MM.1S (cell line): ENCODE measurements at regions not wholly inside any gene's neighbourhood (a gene's known extent, or its start where the extent isn't known, plus 50 kb on each side); places are given as distances from the start of the nearest gene placed in this dataset.

Experiments
- DNase-seq: peaks from one replicate; pipeline ENCODE4 v3.0.0-alpha.2; 2015
- H2AFZ ChIP-seq: fragments of 300-600 bp; sonication (generic); 2 replicates; pipeline ENCODE4 v1.6.0; 2016; ENCODE audit warnings: antibody characterized with exemption, low read length
- H3F3A ChIP-seq: fragments of 300-600 bp; sonication (generic); 2 replicates; pipeline ENCODE4 v1.6.1; 2016; ENCODE audit warnings: mild to moderate bottlenecking, antibody characterized with exemption, low read length, moderate library complexity, mixed read lengths; ENCODE audit not compliant: insufficient read depth
- H3K27ac ChIP-seq: fragments of 300-600 bp; sonication (generic); 2 replicates; pipeline ENCODE4 v1.5.1; 2016; ENCODE audit warnings: mild to moderate bottlenecking, low read length
- H3K27me3 ChIP-seq: fragments of 300-600 bp; sonication (generic); replicated peaks from 2 replicates; pipeline ENCODE4 v1.6.0; 2016; ENCODE audit warnings: low read length; ENCODE audit not compliant: insufficient read depth
- H3K36me3 ChIP-seq: fragments of 300-600 bp; sonication (generic); replicated peaks from 2 replicates; pipeline ENCODE4 v1.6.1; 2016; ENCODE audit warnings: mild to moderate bottlenecking, low read length, mixed read lengths; ENCODE audit not compliant: insufficient read depth
- H3K4me1 ChIP-seq: fragments of 300-600 bp; sonication (generic); 2 replicates; pipeline ENCODE4 v1.6.1; 2016; ENCODE audit warnings: low read length, mixed read lengths
- H3K4me2 ChIP-seq: fragments of 300-600 bp; sonication (generic); 2 replicates; pipeline ENCODE4 v1.6.0; 2016; ENCODE audit warnings: low read depth, low read length
- H3K4me3 ChIP-seq: fragments of 300-600 bp; sonication (generic); 2 replicates; pipeline ENCODE4 v1.5.1; 2016; ENCODE audit warnings: low read length, mixed read lengths
- H3K79me2 ChIP-seq: fragments of 300-600 bp; sonication (generic); 2 replicates; pipeline ENCODE4 v1.6.1; 2016; ENCODE audit warnings: mixed run types, low read length, mixed read lengths
- H3K9ac ChIP-seq: fragments of 300-600 bp; sonication (generic); 2 replicates; pipeline ENCODE4 v1.6.1; 2016; ENCODE audit warnings: low read length, mixed read lengths
- H3K9me2 ChIP-seq: fragments of 300-600 bp; sonication (generic); replicated peaks from 2 replicates; pipeline ENCODE4 v1.6.1; 2016; ENCODE audit warnings: mild to moderate bottlenecking, low read length, mixed read lengths; ENCODE audit not compliant: insufficient read depth
- H3K9me3 ChIP-seq: fragments of 300-600 bp; sonication (generic); replicated peaks from 2 replicates; pipeline ENCODE4 v1.6.1; 2016; ENCODE audit warnings: mild to moderate bottlenecking, low read length, mixed read lengths; ENCODE audit not compliant: insufficient read depth
- H4K20me1 ChIP-seq: fragments of 300-600 bp; sonication (generic); 2 replicates; pipeline ENCODE4 v1.6.1; 2016; ENCODE audit warnings: mild to moderate bottlenecking, low read length, moderate library complexity, mixed read lengths; ENCODE audit not compliant: insufficient read depth
- EZH2 ChIP-seq: fragments of 300-600 bp; sonication (generic); optimal IDR thresholded peaks from 2 replicates; pipeline ENCODE3; 2017; ENCODE audit warnings: low read depth, mild to moderate bottlenecking, antibody characterized with exemption, low read length, mixed read lengths
- EZH2phosphoT487 ChIP-seq: fragments of 300-600 bp; sonication (generic); IDR thresholded peaks from 2 replicates; pipeline ENCODE4 v1.6.1; 2018; ENCODE audit warnings: antibody characterized with exemption, low read length
- TF ChIP-seq, protein P1 (sequence below): fragments of 300-600 bp; sonication (generic); IDR thresholded peaks from 2 replicates; pipeline ENCODE4 v1.5.1; 2016; ENCODE audit warnings: antibody characterized with exemption, low read length, mixed read lengths

GRCh38 chr11:119486016-119486415 is 63.0 kb upstream of the THY1 start:
- Histone ChIP-seq H3K27ac (no peak overlapping the region), H4K20me1 (no peaks in the 10 kb centered on the region), H3K79me2 (no peaks in the 10 kb centered on the region), H3K4me2 (no peak overlapping the region), H3K36me3 (no peaks in the 10 kb centered on the region), H3F3A (no peaks in the 10 kb centered on the region), H2AFZ (no peak overlapping the region), H3K4me1 (no peaks in the 10 kb centered on the region), H3K27me3 (peaks cover 31% of the 10 kb centered on the region; the same call in 1 of the 2 replicates), H3K9ac (no peak overlapping the region), H3K9me3 (no peaks in the 10 kb centered on the region), H3K4me3 (no peak overlapping the region), H3K9me2 (no peaks in the 10 kb centered on the region)
- TF ChIP-seq, protein P1, sequence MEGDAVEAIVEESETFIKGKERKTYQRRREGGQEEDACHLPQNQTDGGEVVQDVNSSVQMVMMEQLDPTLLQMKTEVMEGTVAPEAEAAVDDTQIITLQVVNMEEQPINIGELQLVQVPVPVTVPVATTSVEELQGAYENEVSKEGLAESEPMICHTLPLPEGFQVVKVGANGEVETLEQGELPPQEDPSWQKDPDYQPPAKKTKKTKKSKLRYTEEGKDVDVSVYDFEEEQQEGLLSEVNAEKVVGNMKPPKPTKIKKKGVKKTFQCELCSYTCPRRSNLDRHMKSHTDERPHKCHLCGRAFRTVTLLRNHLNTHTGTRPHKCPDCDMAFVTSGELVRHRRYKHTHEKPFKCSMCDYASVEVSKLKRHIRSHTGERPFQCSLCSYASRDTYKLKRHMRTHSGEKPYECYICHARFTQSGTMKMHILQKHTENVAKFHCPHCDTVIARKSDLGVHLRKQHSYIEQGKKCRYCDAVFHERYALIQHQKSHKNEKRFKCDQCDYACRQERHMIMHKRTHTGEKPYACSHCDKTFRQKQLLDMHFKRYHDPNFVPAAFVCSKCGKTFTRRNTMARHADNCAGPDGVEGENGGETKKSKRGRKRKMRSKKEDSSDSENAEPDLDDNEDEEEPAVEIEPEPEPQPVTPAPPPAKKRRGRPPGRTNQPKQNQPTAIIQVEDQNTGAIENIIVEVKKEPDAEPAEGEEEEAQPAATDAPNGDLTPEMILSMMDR = no peak
- TF ChIP-seq EZH2phosphoT487 (no peak), EZH2 (no peak)
- no peak for DNase-seq

GRCh38 chr11:119484741-119485605 is 62.0 kb upstream of the THY1 start:
- DNase-seq = no peak
- no peaks in the 10 kb centered on the region for H3K79me2 ChIP-seq
- no peak overlapping the region for H3K4me3 ChIP-seq
- no peaks in the 10 kb centered on the region for H3F3A ChIP-seq
- no peaks in the 10 kb centered on the region for H3K9me2 ChIP-seq
- no peak overlapping the region for H3K9ac ChIP-seq
- H3K36me3 ChIP-seq = no peaks in the 10 kb centered on the region
- TF ChIP-seq, protein P1 = no peak
- TF ChIP-seq EZH2 (no peak), EZH2phosphoT487 (no peak)
- no peak overlapping the region for H3K4me2 ChIP-seq
- H4K20me1 ChIP-seq = no peaks in the 10 kb centered on the region
- no peak overlapping the region for H2AFZ ChIP-seq
- no peak overlapping the region for H3K27ac ChIP-seq
- H3K4me1 ChIP-seq = no peaks in the 10 kb centered on the region
- peaks cover 21% of the 10 kb centered on the region; the same call in 1 of the 2 replicates for H3K27me3 ChIP-seq
- H3K9me3 ChIP-seq = no peaks in the 10 kb centered on the region

- TF ChIP-seq EZH2 (no peak), EZH2phosphoT487 (no peak)
- TF ChIP-seq, protein P1 = no peak
- Histone ChIP-seq H2AFZ (no peak overlapping the region), H3K9me2 (no peaks in the 10 kb centered on the region), H3F3A (no peaks in the 10 kb centered on the region), H3K27me3 (peaks cover 14% of the 10 kb centered on the region; the same call in 1 of the 2 replicates), H4K20me1 (no peaks in the 10 kb centered on the region), H3K36me3 (no peaks in the 10 kb centered on the region), H3K4me2 (no peak overlapping the region), H3K9ac (no peak overlapping the region), H3K27ac (no peak overlapping the region), H3K9me3 (no peaks in the 10 kb centered on the region), H3K79me2 (no peaks in the 10 kb centered on the region), H3K4me1 (no peaks in the 10 kb centered on the region), H3K4me3 (no peak overlapping the region)
- no peak for DNase-seq
Measured at GRCh38 chr11:119483881-119484371, 61.0 kb upstream of the THY1 start.
